NCI-H345 (cell line): ENCODE measurements at regions not wholly inside any gene's neighbourhood (a gene's known extent, or its start where the extent isn't known, plus 50 kb on each side); places are given as distances from the start of the nearest gene placed in this dataset.
"Not testable (repeated sequence)": the region's sequence is repeated elsewhere in the genome, so short reads cannot be mapped to it uniquely, and the experiment has no call there.

Source experiments
- DNase-seq: peaks from one replicate; lab custom pipeline; 2025; lab: John Stamatoyannopoulos, UW

DNA sequence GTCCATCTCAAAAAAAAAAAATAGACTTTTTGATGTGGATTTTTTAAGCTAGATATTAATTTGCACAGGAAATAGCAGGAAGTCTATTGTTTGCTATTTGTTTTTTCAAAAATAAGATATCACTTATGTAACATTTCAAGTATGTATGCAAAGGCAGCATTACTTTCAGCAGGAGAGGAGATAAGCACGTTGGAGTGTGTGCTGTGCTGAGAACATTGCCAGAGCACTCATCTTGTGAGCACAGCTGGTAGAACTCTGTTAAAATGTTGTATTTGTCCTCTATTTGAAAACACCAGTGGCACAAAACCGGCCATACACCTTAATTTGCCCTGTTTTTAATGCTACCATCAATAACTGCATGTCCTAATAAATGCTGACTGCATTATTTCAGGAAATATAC is 1061.9 kb upstream of the CDH18 start:
- no peak for DNase-seq

DNA sequence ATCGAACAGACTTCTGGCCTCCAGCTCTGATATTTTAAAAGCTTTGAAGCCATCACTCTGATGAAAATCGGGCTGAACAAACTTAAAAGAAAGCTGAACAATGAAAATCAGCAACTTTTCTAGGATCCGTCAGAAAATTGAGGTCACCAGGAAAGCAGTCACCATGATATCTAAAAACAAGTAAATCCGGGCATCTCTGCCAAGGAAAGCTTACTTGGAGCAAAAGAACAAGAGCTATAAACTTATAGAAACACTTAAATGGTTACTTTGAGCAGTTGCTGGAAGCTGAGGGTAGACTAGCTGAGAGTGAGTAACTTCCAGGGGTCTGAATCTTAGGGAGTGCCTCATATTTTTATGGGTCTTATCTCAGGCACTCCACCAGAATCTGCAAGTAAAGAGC is 1043.0 kb upstream of the CDH18 start:
- DNase-seq: no peak

DNA sequence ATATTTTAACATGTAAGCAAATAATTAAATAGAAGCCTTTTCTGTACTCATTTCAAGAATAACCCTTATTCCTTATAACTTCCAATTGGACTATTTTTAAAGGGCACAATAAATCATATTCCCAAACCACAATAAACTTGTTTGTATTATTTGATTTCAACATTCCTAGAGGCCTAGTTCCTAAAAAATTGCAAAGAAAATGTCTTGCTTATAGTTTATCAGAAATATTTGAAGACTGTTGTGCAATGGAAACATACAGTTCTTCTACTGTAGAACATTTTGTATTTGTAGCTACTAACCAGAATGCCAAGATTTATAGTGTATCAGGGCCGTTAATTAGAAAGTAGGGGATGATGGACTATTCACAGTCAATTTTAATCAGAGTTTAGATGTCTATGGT is 1037.0 kb upstream of the CDH18 start:
- no peak for DNase-seq

DNA sequence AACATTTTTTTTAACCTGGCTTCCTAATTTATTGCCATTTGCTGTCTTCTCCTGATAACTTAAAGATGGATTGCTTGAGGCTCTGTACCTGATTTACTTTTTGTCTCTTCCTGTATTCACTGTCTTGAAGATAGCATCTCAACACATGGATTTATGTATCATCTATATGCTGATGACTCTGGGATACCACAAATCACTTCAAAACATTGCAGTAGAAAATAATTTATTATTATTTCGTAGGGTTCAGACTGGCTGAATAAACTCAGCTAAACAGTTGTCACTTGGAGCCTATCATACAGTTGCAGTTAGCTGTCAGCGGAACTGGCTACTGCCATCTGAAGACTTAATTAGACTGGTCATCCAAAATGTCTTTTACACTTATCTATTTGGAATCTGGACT is 1025.2 kb upstream of the CDH18 start:
- no peak for DNase-seq

DNA sequence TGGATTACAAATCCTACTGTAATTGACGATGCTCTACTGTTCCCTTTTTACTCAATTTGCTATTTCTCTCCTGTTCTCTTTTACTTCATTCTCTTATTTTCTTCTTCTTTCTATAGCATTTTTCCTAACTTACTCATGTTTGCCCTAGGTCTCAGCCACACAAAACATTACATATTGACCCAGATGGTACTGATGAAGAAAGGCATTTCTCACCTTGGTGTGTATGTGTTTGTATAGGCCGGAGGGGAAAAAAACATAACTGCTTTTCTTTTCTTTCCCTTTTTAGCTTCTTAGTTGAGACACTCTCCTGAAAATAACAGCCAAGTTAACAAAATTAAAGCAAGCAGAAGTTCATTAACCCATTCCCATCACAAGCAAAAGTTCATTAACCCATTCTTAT is 1019.8 kb upstream of the CDH18 start:
- no peak for DNase-seq

DNA sequence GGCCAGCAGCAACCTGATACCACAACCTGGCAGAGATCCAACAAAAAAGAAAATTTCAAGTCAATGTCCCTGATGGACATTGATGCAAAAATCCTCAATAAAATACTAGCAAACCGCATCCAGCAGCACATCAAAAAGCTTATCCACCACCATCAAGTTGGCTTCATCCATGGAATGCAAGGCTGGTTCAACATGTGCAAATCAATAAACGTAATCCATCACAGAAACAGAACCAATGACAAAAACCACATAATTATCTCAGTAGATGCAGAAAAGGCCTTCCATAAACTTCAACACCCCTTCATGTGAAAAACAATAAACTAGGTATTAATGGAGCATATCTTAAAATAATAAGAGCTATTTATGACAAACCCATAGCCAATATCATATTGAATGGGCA is 1000.9 kb upstream of the CDH18 start:
- DNase-seq: not testable (repeated sequence)

DNA sequence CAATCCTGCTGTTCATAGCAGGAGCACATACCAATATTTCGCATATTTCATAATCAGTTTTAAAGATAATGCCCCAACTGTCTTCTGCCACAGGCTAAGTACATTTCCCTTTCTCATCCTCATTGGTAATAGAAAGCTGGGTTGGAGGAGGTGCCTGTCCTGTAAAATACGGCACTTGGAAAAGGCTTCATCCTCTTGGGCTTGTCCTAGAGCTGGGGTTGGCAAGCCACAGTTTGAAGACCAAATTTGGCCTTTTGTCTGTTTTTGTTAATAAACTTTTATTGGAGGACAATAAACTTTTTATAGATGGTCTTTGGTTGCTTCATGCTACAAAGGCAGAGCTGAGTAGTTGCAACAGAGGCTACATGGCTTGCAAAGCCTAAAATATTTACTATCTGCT is 997.8 kb upstream of the CDH18 start:
- no peak for DNase-seq

DNA sequence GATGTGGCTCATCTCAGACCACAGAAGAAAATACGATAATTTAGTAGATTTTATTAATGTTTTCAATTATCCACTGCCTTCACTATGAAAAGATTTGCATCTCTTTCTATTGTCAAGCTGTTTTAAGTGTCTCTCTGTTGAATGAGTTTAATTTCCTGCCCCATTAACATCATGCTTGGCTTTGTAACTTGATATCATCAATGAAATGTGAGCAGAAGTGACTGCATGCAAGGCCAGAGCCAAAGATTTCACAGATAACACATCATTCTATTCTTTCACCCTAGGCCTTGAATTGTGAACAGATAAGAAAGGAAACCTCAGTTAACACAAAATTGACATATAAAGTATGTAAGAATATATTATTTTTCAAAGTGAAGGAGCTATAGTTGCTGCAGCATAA is 986.4 kb upstream of the CDH18 start:
- peak; percentile 63 for DNase-seq

DNA sequence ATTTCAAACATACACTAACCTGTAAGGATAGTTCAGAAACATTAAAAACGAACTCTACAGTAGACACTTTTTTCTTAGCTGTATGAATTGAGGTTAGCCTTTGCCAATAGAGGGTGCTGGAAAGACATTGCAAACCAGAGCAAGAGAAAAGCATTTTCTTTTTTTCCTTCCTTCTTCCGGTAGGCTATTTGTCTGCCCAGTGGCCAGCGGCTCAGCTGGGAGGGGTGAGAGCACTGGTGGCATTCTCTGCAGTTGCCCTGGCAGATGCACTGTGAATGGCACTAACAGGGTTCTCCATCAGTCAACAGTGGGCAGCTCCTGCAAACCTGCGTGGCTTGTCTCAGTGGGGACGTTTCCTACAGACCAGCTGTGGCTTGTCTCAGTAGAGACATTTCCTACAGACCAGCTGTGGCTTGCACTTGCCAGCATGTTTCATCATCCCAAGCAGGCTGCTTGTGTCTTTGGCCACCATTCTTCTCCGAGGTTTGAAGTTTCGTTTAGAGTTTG is 984.5 kb upstream of the CDH18 start:
- DNase-seq: no peak

DNA sequence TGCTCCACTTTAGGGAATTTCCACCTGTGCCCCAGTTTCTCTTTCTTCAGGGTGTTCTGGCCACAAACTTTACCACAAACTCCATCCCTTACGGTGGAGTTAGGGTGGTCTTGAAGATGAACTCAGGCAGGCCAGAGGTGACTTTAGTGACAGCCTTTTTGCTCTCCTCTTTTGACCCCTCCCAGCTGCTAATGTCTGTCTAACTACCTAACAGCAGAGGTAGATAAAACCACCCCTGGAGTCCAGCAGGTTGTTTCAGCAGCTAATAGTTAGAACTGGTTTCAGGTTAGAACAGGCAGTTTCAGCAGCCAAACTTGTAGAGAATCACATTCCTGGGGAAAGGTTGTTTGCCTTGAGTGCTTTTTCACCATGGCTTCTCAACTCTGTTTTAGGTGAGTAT is 971.3 kb upstream of the CDH18 start:
- no peak for DNase-seq

DNA sequence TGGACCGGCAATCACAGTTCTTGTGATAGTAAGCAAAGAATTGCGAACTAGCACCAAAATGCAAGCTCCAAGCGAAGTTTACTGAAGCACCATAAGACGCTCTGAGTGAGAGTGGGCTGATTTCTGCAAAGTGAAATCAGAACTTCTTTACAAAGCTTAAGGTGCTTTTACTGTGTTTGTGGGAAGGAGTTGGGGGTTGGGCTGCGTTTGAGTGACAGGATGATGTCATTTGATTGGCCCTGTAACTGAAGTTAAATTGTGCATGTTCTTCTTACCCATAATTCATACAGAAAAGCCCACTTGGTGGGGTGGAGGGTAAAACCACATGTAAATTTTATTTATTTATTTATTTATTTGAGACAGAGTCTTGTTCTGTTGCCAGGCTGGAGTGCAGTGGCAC is 970.6 kb upstream of the CDH18 start:
- no peak for DNase-seq

DNA sequence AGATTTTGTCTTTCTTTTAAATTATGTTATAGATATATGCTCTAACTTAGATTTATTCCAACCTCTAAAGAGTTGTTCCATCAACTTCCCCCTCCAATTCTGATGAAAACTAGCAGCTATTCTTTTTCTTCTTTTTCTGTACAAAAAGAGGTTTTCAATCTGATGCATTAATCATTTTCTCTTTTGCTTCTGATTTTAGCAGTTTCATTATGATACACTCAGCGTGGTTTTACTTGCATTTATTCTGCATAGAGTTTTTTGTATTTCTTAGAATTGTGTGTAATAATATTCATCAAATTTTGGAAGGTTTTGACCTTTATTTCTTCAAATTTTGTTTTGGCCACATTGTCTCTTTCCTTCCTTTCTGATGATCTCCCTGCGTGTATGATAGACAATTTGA is 968.1 kb upstream of the CDH18 start:
- no peak for DNase-seq

DNA sequence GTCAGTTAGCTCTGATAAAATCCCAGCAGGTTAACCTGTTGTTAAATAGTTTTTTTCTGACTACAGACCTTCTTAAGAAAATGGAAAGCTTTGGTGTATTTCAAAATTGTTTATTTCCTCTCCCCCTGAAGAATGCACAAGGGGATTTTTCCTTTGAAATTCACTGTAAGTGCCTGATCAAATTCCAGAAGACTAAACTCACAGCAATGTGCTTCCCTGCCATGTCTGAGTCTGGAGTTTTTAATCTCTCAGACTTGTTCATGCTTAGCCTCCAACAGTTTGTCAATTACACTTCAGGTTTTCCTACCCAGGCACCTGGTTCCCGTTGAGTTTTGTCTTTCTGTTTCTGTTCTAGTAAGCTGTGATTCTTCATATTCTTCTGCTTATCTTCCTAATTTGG is 961.6 kb upstream of the CDH18 start:
- DNase-seq: no peak

DNA sequence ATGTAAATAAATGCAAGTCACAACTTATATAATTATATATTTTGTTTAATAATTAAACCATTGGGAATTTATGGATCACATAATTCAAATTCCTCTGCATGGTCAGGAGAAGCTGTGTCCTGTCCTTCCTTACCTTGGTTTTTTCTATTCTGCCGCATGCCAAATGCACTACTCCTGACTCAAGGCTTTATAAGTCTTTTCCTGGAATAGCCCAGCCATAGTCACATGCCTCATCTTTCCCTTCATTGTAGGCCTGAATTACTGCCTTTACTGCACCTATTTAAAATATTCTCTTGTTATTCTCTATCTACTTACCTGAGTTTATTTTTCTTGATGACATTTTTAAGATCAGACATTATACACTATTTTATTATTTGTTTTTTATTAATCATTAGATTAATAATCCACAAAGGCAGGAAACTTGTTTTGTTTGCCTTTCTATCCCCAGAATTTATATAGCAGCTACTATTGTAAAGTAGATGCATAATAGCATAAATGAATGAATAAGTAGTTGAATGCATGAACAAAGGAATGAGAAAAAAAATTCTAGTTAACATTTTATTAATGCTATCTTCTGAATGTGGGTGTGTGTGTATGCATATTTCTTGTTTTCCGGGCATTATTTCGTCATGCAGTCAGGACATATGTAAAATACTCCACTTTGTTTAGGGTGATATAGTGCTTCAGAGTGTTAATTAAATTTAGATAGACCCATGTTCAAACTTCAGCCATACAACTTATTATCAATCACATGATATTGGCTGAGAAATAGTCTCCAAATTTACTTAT is 955.4 kb upstream of the CDH18 start:
- not testable (repeated sequence) for DNase-seq

DNA sequence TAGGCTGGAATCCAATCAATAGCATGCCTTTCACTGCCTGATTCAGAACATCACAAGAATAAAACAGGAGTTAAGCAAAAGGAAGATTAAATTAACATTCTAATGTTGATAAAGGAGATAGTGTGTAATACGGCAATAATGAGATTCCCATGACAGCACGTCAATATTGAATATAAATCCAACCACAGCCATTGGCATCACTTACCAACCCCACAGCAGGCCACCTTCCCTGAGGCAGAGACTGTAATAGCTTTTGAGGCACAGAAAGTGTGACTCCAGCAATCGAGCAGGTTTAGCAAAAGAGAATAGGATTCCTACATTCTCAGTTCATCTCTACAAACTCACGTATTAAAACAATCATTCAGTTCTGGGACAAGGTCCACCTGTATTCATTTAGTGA is 954.6 kb upstream of the CDH18 start:
- DNase-seq: not testable (repeated sequence)

DNA sequence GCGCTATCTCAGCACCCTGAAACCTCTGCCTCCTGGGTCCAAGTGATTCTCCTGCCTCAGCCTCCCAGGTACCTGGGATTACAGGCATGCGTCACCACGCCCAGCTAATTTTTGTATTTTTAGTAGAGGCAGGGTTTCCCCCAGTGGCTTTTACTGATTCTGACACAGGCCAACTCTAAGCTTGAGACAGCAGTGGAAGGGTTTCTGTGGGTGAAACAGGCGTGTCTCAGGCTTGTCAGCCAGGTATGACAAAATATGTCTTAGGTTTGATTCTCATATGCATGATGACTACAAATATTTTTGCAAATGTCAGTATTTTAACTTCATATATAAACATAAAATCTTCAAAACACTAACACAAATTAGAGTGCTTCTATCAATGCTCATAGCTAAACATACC is 952.8 kb upstream of the CDH18 start:
- not testable (repeated sequence) for DNase-seq

DNA sequence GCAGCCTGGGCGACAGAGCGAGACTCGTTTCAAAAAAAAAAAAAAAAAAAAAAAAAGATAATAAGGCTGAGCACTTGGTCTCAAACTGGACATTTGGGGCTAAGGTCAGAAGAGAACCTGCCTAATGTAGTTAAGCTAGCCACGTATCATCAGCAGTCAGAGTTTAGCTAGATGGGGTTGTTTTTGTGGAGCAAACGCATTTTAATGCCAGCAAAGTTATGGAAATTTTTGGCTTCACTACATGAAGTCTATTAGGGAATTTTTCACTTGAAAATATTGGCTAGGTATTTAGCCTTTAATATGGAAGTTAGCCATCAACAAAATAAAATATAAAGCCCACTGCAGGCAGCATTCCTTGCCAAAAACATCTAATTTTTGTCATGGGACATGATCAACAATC is 902.9 kb upstream of the CDH18 start:
- DNase-seq: not testable (repeated sequence)

DNA sequence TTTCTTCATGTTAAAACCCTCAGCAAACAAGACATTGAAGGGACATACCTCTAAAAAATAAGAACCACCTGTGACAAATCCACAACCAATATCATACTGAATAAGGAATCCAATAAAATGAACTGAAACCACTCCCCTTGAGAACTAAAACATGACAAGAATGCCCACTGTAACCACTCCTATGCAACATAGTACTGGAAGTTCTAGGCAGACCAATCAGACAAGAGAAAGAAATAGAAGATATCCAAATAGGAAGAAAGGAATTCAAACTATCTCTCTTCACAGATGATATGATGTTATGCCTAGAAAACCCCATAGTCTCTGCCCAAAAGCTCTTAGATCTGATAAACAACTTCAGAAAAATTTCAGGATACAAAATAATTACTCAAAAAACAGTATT is 887.7 kb upstream of the CDH18 start:
- DNase-seq: not testable (repeated sequence)

DNA sequence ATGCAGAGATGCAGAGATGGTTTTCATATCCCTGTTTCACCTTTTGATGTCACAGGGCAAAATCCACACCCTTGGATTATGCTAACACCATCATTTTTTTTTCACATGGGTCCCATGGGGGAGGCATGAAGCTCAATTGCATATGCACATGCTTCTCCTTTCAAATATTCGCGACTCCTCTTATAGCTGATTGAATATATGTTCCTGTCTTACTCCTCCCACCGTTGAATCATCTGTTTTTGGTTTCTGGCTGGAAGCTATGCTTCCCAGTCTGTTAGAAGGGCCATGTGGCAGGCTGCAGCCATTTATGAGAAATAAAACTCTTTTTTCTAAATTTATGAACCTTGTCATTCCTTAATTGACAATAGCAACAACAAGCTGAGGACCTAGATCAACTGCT is 877.9 kb upstream of the CDH18 start:
- not testable (repeated sequence) for DNase-seq

DNA sequence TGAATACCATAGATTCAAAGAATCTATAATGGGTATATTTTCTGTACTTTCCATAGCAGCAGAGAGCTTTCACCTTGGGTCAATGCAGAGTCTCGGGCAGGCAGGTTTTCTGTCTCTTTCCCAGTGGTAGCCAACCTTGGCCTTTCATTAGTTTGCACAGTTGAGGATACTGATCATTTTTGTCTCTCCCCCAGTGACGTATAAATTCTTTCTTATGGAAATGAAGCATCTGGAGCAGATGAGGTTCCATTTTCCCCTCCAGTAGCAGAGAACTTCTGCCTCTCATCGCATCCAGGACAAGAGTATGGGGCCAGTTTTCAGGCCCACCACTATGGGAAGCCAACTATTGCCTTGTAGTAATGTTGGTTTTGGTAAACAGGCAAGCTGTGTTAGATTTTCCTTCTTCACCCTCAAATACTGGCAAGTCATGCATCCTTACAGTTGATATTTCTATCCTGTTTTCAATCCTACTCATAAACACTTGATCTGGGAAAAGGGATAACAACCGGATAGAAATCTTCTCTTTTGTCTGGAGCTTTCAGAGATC is 845.2 kb upstream of the CDH18 start:
- DNase-seq: no peak

DNA sequence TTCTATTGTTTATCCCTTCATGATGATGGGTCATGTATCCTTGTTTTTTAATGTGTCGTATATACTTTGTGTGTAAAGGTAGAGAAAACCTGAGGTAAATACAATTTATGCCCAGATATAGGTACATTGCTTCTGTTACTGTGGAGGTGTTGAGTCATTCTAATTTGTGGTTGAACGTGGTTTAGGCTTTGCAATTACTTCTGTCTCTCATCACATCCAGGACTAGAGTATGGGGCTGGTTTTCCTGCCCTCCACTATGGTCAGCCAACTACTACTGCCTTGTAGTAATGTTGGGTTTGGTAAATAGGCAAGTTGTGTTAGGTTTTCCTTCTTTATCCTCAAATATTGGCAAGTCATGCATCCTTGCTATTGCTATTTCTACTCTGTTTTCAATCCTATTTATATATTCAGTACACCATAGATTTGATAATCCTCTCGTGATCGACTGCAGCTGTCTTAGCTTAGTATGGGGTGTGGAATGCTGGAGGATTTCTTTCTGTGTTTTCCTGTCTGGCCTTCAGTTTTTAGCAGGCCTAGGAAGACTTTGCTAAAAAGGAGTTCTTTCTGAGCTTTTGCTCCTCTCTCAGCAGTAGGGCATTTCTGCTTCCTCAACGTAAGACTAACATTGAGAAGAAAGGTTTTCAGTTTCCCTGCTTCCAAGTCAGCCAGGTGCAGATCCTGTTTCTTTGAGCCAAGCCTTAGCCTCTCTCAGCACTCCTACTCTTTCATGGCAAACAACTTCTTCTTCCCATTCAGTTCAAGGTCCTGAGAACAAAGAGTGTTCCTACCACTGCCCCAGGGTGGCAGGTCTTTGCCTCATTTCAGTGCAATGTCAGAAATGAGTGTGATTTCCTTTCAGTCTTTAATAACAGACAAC is 844.4 kb upstream of the CDH18 start:
- DNase-seq: no peak

DNA sequence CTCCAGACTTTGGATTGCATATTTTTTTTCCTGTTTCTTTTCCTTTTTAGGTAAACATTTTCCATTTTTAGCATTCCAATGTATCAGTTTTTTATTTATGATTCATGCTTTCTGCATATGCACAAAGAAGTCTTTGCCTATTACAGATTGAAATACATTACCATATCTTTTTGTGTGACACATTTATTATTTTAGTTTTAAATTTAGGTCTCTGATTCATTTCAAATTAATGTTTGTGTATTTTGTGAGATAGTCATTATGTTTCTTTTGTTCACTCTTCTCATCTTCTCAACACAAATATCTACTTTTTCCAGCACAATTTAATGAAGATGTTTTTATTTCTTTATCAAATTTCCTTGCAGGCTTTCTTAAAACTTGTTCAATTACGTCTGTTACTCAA is 838.0 kb upstream of the CDH18 start:
- not testable (repeated sequence) for DNase-seq

DNA sequence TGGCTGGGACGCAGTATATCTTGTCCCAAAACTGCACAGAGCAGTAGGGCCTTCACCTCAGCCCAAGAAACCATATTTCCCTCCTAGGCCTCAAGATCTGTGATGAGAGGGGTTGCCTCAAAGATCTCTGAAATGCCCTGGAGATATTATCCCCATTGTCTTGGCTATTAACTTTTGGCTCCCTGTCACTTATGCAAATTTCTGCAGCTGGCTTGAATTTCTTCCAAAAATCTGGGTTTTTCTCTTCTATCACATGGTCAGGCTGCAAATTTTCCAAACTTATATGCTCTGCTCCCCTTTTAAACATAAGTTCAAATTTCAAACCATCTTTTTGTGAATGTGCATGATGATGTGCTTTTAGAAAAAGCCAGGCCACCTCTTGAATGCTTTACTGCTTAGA is 809.2 kb upstream of the CDH18 start:
- DNase-seq: not testable (repeated sequence)
